ENCODE measurements at regions not wholly inside any gene's neighbourhood (a gene's known extent, or its start where the extent isn't known, plus 50 kb on each side); places are given as distances from the start of the nearest gene placed in this dataset.

GRCh38 chr2:111691164-111691875, 192.7 kb downstream of the ANAPC1 start:
- TF ChIP-seq CTCF (conservative IDR thresholded peaks at IDR 0.05 in 1 of 2, IDR thresholded peaks at IDR 0.05 in 1 of 2; ENCODE audit: extremely low read depth in 1 of 2, insufficient read depth in 1 of 2, low read depth in 1 of 2, low read length in 2 of 2) = no peak
- no peak for TF ChIP-seq EZH2 (IDR thresholded peaks at IDR 0.05; ENCODE audit: borderline replicate concordance, low read length)

All from mammary epithelial cell (primary cell).